ENCODE measurements at regions not wholly inside any gene's neighbourhood (a gene's known extent, or its start where the extent isn't known, plus 50 kb on each side); places are given as distances from the start of the nearest gene placed in this dataset.

DNA sequence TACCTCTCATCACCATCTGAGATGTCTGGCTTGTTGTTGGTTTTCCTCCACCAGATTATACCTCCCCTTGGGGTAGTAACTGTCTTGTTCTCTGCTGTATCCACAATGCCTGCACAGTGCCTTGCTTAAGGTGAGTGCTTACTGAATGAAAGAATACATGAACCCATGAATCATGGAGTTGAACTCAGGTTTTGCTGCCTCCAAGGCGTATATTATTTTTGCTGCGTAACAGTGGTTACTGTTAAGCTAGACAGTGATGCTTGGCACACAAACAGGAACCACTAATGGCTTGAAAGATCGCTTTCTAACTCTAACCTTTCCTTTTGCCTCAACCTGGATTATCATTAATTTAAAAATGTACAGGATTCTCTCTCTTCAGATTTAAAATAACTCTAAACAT is 695.8 kb downstream of the TOX3 start:
- Histone ChIP-seq H3K36me3 (no peaks in the 10 kb centered on the region), H3K4me1 (ENCODE audit: control insufficient read depth in 1 of 2, insufficient read depth in 1 of 2, low read depth in 1 of 2, low read length in 1 of 2) (no peaks in the 10 kb centered on the region), H3K27me3 (no peaks in the 10 kb centered on the region), H3K27ac (no peak overlapping the region), H3K4me3 (ENCODE audit: low read depth in 1 of 2, low read length in 1 of 2) (no peak overlapping the region), H3K9me3 (no peaks in the 10 kb centered on the region)
- TF ChIP-seq, protein P1, sequence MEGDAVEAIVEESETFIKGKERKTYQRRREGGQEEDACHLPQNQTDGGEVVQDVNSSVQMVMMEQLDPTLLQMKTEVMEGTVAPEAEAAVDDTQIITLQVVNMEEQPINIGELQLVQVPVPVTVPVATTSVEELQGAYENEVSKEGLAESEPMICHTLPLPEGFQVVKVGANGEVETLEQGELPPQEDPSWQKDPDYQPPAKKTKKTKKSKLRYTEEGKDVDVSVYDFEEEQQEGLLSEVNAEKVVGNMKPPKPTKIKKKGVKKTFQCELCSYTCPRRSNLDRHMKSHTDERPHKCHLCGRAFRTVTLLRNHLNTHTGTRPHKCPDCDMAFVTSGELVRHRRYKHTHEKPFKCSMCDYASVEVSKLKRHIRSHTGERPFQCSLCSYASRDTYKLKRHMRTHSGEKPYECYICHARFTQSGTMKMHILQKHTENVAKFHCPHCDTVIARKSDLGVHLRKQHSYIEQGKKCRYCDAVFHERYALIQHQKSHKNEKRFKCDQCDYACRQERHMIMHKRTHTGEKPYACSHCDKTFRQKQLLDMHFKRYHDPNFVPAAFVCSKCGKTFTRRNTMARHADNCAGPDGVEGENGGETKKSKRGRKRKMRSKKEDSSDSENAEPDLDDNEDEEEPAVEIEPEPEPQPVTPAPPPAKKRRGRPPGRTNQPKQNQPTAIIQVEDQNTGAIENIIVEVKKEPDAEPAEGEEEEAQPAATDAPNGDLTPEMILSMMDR (IDR thresholded peaks at IDR 0.05): no peak

DNA sequence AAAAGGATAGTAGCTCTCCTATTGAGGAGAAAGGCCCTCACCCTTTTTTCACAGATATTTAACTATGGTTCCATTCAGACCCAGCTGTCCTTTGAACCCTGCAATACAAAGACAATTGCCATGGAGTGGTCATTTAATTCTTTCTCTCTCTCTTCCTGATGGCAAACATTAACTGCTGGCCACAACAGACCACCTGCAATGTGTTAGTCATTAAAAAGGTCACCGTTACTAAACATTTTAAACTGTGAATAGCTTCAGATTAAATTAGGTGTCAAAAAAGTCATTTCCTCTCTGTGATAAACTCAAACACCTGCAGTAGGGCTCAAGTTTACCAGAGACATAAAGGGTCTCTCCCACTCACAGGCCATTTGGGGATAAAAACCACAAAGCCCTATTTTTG is 697.2 kb downstream of the TOX3 start:
- Histone ChIP-seq H3K9me3 (no peaks in the 10 kb centered on the region), H3K4me3 (ENCODE audit: low read depth in 1 of 2, low read length in 1 of 2) (no peak overlapping the region), H3K4me1 (ENCODE audit: control insufficient read depth in 1 of 2, insufficient read depth in 1 of 2, low read depth in 1 of 2, low read length in 1 of 2) (no peaks in the 10 kb centered on the region), H3K36me3 (no peaks in the 10 kb centered on the region), H3K27me3 (no peaks in the 10 kb centered on the region), H3K27ac (no peak overlapping the region)
- TF ChIP-seq, protein P1 (IDR thresholded peaks at IDR 0.05): no peak

DNA sequence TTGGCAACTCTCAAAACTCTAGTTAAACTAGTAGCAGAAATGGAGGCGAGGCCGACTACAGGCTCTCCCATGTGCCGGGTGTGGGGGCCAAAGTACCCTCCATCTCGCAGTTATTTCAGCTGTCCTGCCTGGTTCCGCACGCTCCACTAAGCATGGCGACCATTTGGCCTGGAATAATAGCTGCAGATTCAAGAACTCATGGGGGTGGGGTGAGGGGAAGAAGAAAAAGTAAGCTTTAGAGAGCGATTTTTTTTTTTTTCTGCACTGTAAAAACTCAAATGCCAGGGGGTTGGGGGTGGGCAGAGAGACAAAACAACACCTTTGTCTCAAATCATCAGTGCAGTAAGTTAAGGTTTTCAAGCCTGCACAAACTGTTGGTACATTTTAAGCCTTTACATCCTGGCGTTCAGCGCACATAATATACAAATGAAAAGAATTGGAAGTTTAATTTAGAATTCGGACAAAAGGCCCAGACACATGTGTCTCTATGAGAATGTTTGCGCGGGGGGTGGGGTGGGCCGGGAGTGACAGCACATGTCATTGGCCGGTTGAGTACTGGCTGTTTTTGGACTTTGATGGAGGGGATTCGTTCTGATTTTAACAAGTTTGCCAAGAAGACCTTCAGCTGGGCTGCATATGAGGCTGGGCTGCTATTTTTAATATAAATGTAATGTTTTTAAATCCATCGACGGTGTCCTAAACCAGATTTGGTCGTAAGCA is 694.7 kb upstream of the SALL1 start:
- no peaks in the 10 kb centered on the region for H3K36me3 ChIP-seq
- no peak overlapping the region for H3K27ac ChIP-seq
- H3K27me3 ChIP-seq: no peaks in the 10 kb centered on the region
- H3K4me1 ChIP-seq (ENCODE audit: control insufficient read depth in 1 of 2, insufficient read depth in 1 of 2, low read depth in 1 of 2, low read length in 1 of 2): no peaks in the 10 kb centered on the region
- TF ChIP-seq, protein P1 (IDR thresholded peaks at IDR 0.05): no peak
- no peak overlapping the region for H3K4me3 ChIP-seq (ENCODE audit: low read depth in 1 of 2, low read length in 1 of 2)
- H3K9me3 ChIP-seq: no peaks in the 10 kb centered on the region

DNA sequence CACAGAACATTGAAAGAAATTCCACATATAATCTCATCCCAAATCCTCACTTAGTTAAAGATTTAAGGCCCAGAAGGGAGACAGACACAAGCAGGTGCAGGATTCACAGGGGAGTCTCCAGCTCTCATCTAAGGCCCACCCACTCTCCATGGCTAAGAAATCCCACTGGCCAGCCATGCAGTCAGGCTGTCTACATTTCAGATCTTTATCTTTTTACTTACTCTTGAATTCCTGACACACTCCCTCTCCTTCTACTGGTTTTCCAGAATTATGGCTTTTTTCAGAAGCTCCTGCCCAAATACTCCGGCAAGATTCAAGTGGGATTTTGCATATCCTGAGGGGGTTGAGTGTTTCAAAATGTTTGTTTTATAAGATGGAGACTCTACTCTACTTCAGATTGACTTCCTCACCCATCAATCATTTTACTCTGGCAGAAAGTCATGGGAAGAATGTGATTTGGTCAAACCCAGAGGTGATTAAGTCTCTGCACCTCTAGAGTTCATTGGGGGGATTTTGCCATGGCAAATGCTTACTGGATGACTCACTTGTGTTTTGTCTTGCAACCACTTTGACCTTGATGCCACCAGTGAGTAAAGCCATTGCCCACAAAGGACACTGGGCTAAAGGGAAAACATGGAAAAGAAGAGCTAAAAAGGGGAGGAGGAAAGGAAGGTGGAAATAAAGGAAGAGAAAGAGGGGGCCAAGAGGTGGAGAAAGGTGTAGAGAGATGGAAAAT is 688.8 kb upstream of the SALL1 start:
- no peak overlapping the region for H3K27ac ChIP-seq

DNA sequence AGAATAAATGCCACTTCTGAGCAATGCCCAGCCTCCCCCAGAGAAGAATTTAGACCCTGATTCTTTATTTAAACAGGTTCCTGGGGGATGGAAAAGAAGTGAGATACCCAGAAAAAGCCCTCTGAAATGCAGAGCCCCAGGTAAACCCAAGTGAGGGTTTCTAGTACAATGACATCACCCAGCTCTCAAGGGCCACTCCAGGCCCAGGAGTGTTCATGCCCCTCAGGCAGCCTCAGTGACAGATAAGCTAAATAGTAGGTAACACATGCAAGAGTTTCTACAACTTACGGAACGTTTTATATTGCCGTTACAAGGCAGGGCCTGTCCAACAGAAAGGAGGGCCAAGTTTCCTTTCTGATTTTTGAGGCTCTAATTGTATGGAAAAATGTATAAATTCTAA is 683.7 kb upstream of the SALL1 start:
- H3K27ac ChIP-seq: no peak overlapping the region
- H3K4me1 ChIP-seq (ENCODE audit: control insufficient read depth in 1 of 2, insufficient read depth in 1 of 2, low read depth in 1 of 2, low read length in 1 of 2): no peaks in the 10 kb centered on the region
- TF ChIP-seq, protein P1 (IDR thresholded peaks at IDR 0.05): no peak

More for the DNA sequence above, 688.8 kb upstream of the SALL1 start:
- Histone ChIP-seq H3K27me3 (no peaks in the 10 kb centered on the region), H3K9me3 (no peaks in the 10 kb centered on the region), H3K4me1 (ENCODE audit: control insufficient read depth in 1 of 2, insufficient read depth in 1 of 2, low read depth in 1 of 2, low read length in 1 of 2) (no peaks in the 10 kb centered on the region), H3K36me3 (no peaks in the 10 kb centered on the region), H3K4me3 (ENCODE audit: low read depth in 1 of 2, low read length in 1 of 2) (no peak overlapping the region)
- TF ChIP-seq, protein P1 (IDR thresholded peaks at IDR 0.05): no peak

More for the DNA sequence above, 683.7 kb upstream of the SALL1 start:
- H3K36me3 ChIP-seq: no peaks in the 10 kb centered on the region
- H3K4me3 ChIP-seq (ENCODE audit: low read depth in 1 of 2, low read length in 1 of 2): no peak overlapping the region
- H3K9me3 ChIP-seq: no peaks in the 10 kb centered on the region
- H3K27me3 ChIP-seq: no peaks in the 10 kb centered on the region
